ENCODE measurements at regions not wholly inside any gene's neighbourhood (a gene's known extent, or its start where the extent isn't known, plus 50 kb on each side); places are given as distances from the start of the nearest gene placed in this dataset.

DNA sequence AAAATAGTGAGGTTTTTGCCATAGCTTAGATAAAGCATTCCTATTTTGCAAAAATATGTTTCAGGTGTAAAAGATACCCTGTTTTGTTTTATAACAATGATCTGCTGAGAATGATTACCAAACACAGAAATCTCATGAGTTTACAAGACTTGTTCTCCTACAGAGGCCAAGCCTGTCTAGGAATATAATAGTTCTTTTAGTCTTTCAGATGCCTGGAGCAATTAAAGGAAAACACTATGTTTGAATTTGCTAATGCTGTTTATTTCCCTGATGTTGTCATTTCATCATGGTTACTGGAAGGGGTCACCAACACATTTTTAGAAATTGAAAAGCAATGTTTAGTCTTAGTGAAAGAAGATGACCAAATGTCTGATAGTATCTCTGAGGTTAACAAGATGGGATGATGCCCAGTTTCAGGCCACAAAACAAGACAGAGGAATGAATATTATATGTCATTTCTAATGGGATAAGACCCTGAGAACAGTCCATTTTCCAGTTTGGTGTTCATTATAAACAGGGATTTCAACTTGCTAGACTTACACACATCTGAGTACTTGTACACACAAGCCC is 559.9 kb downstream of the INHBA start:
- intact Hi-C loops (cut with micrococcal nuclease): loop anchor here (10.0 kb wide), 3 partner anchors 138 to 432 kb away; no protein-coding TSS in a partner anchor
- Mint-ChIP-seq H3K36me3 (ENCODE audit: insufficient read depth, unreplicated experiment) (no peaks in the 10 kb centered on the region), H3K4me3 (ENCODE audit: unreplicated experiment) (no peak overlapping the region), H3K9me3 (ENCODE audit: unreplicated experiment) (no peaks in the 10 kb centered on the region), H3K4me1 (ENCODE audit: insufficient read depth, unreplicated experiment) (peaks cover 33% of the 10 kb centered on the region), H3K27ac (ENCODE audit: low read depth, unreplicated experiment) (no peak overlapping the region), H3K27me3 (ENCODE audit: insufficient read depth, unreplicated experiment) (no peaks in the 10 kb centered on the region)
- no TSS peak for BruUV-seq (replicated peaks)
- POLR2A ChIA-PET: interaction anchor here (0.6 to 1.7 kb wide), 2 partner anchors 9 to 26 kb away, joined by 4 to 8 read pairs; no protein-coding TSS in a partner anchor
- TF ChIP-seq, protein P1, sequence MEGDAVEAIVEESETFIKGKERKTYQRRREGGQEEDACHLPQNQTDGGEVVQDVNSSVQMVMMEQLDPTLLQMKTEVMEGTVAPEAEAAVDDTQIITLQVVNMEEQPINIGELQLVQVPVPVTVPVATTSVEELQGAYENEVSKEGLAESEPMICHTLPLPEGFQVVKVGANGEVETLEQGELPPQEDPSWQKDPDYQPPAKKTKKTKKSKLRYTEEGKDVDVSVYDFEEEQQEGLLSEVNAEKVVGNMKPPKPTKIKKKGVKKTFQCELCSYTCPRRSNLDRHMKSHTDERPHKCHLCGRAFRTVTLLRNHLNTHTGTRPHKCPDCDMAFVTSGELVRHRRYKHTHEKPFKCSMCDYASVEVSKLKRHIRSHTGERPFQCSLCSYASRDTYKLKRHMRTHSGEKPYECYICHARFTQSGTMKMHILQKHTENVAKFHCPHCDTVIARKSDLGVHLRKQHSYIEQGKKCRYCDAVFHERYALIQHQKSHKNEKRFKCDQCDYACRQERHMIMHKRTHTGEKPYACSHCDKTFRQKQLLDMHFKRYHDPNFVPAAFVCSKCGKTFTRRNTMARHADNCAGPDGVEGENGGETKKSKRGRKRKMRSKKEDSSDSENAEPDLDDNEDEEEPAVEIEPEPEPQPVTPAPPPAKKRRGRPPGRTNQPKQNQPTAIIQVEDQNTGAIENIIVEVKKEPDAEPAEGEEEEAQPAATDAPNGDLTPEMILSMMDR (IDR thresholded peaks at IDR 0.05; ENCODE audit: unreplicated experiment): no peak
- CTCF ChIA-PET: interaction anchor here (0.6 to 1.3 kb wide), 5 partner anchors 126 to 553 kb away, joined by 3 to 5 read pairs (median 3); no protein-coding TSS in a partner anchor
- no peak for DNase-seq (ENCODE audit: unreplicated experiment)

DNA sequence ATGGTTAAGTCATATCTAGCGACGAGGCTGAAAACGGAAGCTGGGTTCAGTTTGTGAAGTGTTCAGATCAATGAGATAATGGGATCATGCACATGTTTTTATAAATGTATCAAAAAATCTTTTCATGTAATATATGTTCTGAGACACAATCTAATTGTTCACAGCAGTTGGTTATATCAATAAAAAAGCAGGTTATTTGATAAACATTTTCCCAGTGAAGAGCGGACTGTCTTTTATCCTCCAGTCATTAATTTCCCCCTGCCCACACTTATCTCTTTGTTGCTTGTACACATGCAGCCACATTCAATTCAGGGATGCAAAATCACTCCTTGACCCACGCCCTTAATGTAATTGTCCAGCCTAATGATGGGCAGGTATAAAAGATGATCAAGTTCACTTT is 563.1 kb downstream of the INHBA start:
- no peak overlapping the region for H3K4me3 Mint-ChIP-seq (ENCODE audit: unreplicated experiment)
- ChIA-PET POLR2A (no interaction called here), CTCF (no interaction called here)
- H3K9me3 Mint-ChIP-seq (ENCODE audit: unreplicated experiment): no peaks in the 10 kb centered on the region
- intact Hi-C loops (cut with micrococcal nuclease): loop anchor here (10.0 kb wide), 3 partner anchors 135 to 435 kb away; no protein-coding TSS in a partner anchor
- no peak overlapping the region for H3K27ac Mint-ChIP-seq (ENCODE audit: low read depth, unreplicated experiment)
- H3K27me3 Mint-ChIP-seq (ENCODE audit: insufficient read depth, unreplicated experiment): no peaks in the 10 kb centered on the region
- BruUV-seq (replicated peaks): no TSS peak
- H3K36me3 Mint-ChIP-seq (ENCODE audit: insufficient read depth, unreplicated experiment): no peaks in the 10 kb centered on the region
- TF ChIP-seq, protein P1 (IDR thresholded peaks at IDR 0.05; ENCODE audit: unreplicated experiment): no peak
- peaks cover 11% of the 10 kb centered on the region for H3K4me1 Mint-ChIP-seq (ENCODE audit: insufficient read depth, unreplicated experiment)
- DNase-seq (ENCODE audit: unreplicated experiment): no peak

DNA sequence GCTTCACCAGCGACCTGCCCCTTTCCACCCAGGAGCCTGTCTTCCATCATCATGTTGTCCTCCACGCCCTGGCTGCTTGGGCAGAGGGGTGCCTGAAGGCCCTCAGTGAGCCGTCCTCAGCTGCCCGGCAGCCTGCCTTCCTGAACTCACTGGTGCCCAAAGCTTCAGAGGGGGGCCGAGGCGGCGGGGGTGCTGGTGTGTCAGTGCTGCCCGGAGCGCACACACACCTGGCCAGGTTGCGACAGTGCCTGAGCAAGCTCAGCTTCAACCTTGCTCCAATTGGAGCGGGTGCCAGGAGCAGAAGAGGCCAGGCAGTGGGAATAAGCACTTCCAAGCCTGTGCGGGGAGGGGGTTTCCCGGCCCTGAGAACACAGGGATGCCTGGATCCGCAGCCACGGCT is 566.3 kb downstream of the INHBA start:
- TF ChIP-seq, protein P1 (IDR thresholded peaks at IDR 0.05; ENCODE audit: unreplicated experiment): no peak
- Mint-ChIP-seq H3K4me1 (ENCODE audit: insufficient read depth, unreplicated experiment) (peaks cover 6% of the 10 kb centered on the region), H3K27me3 (ENCODE audit: insufficient read depth, unreplicated experiment) (no peaks in the 10 kb centered on the region), H3K4me3 (ENCODE audit: unreplicated experiment) (no peak overlapping the region), H3K27ac (ENCODE audit: low read depth, unreplicated experiment) (no peak overlapping the region), H3K9me3 (ENCODE audit: unreplicated experiment) (no peaks in the 10 kb centered on the region), H3K36me3 (ENCODE audit: insufficient read depth, unreplicated experiment) (no peaks in the 10 kb centered on the region)
- BruUV-seq (replicated peaks): no TSS peak
- intact Hi-C loops (cut with micrococcal nuclease): no loop called here
- CTCF ChIA-PET: interaction anchor here (0.6 to 0.7 kb wide), 2 partner anchors 568 to 569 kb away, joined by 3 read pairs; no protein-coding TSS in a partner anchor
- DNase-seq (ENCODE audit: unreplicated experiment): no peak
- POLR2A ChIA-PET: interaction anchor here (1.8 kb wide), 1 partner anchor 11 kb away, joined by 4 read pairs; no protein-coding TSS in a partner anchor

DNA sequence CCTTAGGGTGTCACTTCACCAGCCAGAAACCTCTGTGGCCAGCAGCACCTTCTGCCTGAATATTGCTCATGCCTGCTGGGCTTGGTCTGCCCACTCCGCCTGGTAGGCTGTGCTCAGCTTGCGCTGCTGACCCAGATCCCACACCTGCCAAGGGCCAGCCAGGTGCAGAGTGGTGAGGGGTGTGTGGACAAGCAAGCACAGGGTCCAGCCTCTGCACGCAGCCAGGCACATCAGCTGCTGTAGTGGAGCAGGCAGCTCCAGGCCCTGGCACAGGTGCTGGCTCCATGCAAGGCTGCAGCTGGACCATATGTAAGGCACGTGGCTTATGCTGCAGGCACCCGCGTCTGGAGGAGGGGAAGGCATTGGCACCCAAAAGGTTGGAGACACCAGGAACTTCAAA is 567.4 kb downstream of the INHBA start:
- H3K9me3 Mint-ChIP-seq (ENCODE audit: unreplicated experiment): no peaks in the 10 kb centered on the region
- no peak overlapping the region for H3K27ac Mint-ChIP-seq (ENCODE audit: low read depth, unreplicated experiment)
- intact Hi-C loops (cut with micrococcal nuclease): no loop called here
- H3K36me3 Mint-ChIP-seq (ENCODE audit: insufficient read depth, unreplicated experiment): no peaks in the 10 kb centered on the region
- no TSS peak for BruUV-seq (replicated peaks)
- peaks cover 6% of the 10 kb centered on the region for H3K4me1 Mint-ChIP-seq (ENCODE audit: insufficient read depth, unreplicated experiment)
- H3K4me3 Mint-ChIP-seq (ENCODE audit: unreplicated experiment): no peak overlapping the region
- no peaks in the 10 kb centered on the region for H3K27me3 Mint-ChIP-seq (ENCODE audit: insufficient read depth, unreplicated experiment)
- no peak for DNase-seq (ENCODE audit: unreplicated experiment)
- ChIA-PET CTCF (interaction anchor here (0.7 kb wide), 1 partner anchor 554 kb away, joined by 3 read pairs; no protein-coding TSS in a partner anchor), POLR2A (interaction anchor here (1.8 kb wide), 1 partner anchor 12 kb away, joined by 4 read pairs; no protein-coding TSS in a partner anchor)
- TF ChIP-seq, protein P1 (IDR thresholded peaks at IDR 0.05; ENCODE audit: unreplicated experiment): no peak

All from MCF 10A (cell line).